ENCODE measurements at regions not wholly inside any gene's neighbourhood (a gene's known extent, or its start where the extent isn't known, plus 50 kb on each side); places are given as distances from the start of the nearest gene placed in this dataset.

DNA sequence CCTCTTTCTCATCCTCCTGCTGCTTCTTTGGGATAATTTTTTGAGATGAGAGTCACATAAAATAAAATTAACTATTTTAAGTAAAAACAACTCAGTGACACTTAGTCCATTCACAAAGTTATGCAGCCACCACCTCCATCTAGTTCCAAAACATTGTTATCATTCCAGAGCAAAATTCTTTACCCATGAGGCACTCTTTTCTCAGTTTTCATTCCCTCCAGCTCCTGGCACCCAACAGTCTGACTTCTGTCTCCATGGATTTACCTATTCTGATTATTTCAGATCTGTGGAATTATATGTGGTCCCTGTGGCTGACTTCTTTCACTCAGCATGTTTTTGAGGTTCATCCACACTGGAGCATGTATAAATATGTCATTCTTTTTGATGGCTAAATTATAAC, 239.9 kb upstream of the DYNLRB2 start:
- DNase-seq (ENCODE audit: low read depth): no peak

DNA sequence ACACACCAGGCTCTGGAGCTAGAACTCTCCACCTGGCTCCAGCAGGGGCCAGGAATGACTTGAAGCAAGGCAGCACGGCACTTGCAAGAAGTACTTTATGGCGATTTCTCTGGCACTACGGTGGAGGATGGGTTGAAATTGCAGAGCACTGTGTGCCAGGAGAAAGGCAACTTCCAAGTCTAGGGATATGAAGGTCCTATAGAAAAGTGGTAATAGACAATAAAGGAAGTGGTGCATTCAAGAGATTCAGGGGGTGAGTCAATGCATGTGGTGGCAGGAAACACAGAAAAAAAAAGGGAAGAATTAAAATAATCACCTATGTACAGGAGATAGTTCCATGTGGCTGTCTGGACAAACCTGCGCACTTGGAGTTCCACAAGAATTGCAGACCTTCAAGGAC, 240.3 kb upstream of the DYNLRB2 start:
- no peak for DNase-seq (ENCODE audit: low read depth)

DNA sequence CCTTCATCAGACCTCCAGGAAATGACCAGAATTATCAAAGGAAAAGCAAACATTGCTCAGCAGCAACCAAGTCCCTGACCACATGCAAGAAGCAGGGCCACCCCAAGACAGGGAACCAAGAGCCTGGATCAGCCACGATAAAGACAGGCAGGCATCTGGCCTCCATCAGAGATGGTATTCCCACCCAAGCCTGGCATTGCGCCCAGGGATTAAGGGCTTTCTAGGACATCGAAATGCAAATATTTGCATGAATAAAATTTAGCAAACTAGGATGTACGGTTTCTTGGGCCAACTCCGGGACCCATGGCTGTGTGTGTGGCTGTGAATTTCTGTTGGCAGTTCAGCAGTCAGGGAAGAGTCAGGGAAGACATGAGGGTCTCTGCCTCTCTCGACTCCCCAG, 241.4 kb upstream of the DYNLRB2 start:
- DNase-seq (ENCODE audit: low read depth): no peak

DNA sequence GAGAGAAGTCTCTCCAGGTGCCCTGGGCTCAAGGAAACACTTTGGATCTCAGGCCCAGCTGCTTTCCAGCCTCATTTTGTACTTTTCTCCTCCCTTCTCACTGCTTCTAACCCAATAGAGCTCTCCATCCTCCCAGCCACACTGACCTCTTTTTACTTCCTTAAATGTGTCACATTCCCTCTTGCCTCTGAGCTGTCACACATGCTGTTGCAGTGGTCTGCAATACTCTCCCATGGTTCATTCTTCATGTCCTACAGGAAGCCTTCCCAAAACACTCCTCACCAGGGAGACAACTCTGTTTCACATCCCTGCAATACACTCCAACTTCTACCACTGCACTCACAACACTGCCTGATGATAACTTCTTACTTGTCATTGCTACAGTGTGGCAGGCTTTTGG, 242.1 kb upstream of the DYNLRB2 start:
- DNase-seq (ENCODE audit: low read depth): no peak

DNA sequence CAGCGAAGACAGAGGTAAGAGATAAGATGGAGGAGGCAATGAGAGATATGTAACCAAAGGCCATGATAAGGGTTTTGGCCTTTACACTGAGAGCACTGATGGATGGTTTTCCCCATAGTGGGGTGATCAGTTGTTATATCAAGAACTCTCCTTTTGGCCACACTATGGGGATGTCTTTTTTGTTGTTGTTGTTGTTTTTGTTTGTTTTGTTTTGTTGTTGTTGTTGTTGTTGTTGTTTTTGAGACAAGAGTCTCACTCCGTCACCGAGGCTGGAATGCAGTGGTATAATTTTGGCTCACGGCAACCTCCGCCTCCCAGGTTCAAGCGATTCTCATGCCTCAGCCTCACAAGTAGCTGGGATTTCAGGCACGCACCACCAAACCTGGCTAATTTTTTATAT, 244.8 kb upstream of the DYNLRB2 start:
- no peak for DNase-seq (ENCODE audit: low read depth)

DNA sequence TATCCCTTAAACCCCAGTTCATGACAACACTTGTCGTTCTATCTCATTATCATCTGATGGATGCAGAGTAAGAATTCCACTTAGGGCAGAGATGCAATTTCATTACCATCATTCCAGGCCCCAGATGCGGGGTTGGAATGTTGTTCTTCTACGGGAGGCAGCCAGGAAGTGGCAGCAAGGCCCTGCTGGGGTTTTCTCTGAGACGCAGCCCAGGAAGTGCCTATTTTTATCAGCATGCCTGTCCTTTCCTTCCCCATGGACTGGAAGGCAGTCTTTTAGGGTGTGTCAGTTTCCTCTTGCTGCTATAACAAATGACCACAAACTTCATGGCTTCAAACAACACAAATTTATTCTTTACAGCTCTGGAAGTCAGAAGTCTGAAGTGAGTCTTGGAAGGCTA, 246.6 kb upstream of the DYNLRB2 start:
- DNase-seq (ENCODE audit: low read depth): no peak

DNA sequence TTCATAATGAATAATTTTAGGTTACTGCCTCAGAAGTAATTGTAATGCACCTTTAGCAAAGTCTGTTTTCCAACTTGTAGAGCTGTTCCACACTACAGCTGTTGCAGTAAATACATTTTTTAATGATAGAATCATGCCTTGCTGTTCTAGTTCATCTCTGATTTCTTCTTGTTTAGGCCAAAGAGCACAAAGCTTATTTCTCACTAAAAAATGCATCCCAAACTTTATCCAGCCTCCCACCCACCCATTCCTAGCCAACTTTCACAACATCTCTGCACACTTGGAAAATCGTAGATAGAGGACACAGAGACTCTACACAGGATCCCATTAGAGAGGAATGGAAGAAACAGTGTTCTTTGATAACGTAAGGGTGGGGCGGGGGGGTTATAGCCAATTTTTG, 252.2 kb upstream of the DYNLRB2 start:
- DNase-seq (ENCODE audit: low read depth): no peak

DNA sequence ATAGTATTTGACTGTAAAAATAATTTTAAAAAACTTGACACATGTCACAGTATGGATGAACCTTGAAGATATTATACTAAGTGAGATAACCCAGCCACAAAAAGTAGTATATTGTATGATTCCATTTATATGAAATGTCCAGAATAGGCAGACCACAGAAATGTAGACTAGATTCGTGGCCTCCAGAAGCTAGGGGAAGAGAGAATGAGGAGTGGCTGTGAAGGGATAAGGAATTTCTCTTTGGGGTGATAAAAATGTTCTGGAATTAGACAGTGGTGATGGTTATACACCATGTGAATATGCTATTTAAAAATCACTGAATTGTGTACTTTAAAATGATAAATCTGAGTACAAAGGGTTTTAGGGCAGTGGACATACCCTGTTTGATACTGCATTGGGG, 253.1 kb upstream of the DYNLRB2 start:
- DNase-seq (ENCODE audit: low read depth): no peak

DNA sequence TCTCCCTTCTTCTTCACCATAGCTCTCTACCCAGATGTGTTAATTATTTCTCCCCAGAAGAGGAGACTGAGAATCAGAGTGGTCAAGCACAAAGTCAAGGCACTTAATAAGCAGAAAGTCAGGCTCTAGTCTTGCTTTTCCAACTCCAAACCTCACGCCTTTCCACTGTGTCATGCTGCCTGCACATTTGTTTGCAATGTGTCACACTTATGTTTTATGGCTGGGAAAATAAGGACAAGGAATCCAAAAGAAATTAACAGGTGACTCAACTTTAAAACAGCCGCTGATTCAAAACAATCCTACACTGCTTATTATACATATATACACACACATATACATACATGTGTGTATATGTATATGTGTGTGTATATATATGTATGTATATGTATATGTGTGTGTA, 255.7 kb upstream of the DYNLRB2 start:
- DNase-seq (ENCODE audit: low read depth): no peak

DNA sequence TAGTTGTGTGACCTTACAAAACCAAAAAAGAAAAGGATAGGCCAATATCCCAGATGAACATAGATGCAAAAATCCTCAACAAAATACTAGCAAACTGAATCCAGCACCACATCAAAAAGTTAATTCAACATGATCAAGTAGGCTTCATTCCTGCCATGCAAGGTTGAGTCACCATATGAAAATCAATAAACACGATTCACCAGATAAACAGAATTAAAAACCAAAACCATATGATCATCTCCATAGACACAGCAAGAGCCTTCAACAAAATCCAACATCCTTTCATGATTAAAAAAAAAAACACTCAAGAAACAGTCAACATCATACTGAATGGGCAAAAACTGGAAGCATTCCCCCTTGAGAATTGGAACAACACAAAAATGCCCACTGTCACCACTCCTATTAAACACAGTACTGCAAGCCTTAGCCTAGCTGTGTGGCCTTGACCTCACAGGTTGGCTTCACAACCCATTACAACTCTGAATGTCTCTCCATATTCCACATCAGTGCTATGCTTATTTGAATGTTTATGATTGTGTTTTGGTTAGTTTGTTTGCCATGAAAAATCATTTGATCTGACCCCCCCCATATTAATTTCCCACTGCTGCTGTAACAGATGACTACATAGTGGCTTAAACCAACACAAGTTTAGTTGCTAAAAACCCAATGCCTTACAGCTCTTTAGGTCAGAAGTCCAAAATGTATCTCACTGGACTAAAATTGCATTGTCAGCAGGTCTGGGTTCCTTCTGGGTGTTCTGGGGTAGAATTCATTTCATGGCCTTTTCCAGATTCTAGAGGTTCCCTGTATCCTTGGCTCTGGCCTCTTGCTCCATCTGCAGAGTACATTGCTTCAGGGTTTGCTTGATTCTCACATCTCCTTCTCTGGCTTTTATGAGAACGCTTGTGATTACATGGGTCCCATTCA, 257.1 kb upstream of the DYNLRB2 start:
- DNase-seq (ENCODE audit: low read depth): no peak

DNA sequence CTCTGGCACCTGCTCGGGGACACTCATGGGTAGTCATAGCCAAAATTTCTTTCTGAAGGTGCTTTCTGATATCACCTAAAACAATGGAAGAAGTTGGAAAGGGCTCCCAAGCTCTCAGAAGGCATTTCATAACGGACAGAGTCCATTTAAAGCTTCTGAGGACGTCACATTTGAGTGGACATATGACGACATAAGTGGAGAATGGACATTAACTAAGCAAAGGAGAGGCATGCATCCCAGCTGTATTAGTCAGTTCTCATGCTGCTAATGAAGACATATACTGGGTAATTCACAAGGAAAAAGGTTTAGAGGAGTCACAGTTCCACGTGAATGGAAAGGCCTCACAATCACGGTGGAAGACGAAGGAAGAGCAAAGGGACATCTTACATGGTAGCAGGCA, 260.2 kb upstream of the DYNLRB2 start:
- no peak for DNase-seq (ENCODE audit: low read depth)

DNA sequence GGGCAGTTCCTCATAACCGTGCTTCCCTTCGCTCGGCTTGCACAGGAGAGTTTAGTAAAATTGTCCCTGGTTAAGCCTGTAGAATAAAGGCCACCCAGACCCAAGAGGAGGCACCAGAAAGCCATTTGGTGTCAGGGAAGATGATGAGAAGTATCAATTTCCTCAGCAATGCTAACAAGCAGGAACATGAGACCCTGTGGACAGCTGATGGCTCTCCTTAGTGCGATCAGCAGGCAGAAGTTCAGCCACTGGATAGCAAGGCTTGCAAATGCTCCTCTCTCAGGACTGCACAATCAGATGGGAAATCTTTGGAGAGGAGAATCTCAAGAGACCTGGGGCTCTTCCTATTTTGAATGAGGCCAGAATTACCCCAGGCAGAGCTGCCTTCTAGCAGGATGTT, 261.1 kb upstream of the DYNLRB2 start:
- no peak for DNase-seq (ENCODE audit: low read depth)

DNA sequence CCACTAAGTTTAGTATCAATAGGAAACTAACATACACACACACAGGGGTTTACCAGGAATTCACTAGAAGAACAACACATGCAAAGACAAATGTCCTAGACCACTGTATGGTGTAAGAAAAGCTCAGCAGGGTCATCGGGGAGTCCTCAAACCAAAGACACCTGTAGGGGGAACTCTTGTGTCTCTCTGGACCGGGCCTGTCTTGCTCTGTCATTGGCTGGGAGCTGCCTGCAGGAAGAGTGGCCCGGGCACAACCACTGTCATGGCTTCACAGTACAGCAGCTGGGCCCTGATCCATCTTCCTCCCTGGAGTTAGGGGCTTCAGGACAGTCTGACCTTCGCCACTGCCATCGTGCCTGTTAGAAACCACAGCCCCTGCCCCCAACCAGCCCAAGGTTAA, 263.6 kb upstream of the DYNLRB2 start:
- no peak for DNase-seq (ENCODE audit: low read depth)

DNA sequence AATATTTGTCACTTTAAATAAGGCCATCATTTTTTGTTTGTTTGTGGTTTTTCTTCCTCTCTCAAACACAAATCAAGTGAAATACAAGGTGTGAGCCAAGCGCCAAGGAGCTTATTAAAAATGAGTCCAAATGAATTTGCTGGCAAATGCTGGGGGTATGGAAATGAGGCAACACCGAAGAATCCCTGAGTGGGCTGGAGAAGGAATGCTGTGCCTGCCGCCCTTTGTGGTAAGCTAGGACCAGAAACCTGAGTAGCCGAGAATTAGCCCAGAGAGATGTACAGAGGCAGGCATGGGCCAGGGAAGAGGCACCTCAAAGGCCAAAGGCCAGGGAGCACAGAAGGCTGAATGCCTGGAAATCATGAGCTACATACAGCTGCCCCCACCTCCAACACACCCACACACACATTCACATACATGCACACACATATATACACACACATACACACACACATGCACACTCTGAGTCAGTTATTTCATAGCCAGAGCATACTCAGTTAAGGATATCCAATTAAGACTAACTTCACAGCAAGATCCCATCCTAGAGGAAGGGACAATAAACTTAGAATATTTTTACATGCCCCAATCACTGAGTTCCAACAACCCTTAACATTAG, 266.1 kb upstream of the DYNLRB2 start:
- DNase-seq (ENCODE audit: low read depth): no peak

DNA sequence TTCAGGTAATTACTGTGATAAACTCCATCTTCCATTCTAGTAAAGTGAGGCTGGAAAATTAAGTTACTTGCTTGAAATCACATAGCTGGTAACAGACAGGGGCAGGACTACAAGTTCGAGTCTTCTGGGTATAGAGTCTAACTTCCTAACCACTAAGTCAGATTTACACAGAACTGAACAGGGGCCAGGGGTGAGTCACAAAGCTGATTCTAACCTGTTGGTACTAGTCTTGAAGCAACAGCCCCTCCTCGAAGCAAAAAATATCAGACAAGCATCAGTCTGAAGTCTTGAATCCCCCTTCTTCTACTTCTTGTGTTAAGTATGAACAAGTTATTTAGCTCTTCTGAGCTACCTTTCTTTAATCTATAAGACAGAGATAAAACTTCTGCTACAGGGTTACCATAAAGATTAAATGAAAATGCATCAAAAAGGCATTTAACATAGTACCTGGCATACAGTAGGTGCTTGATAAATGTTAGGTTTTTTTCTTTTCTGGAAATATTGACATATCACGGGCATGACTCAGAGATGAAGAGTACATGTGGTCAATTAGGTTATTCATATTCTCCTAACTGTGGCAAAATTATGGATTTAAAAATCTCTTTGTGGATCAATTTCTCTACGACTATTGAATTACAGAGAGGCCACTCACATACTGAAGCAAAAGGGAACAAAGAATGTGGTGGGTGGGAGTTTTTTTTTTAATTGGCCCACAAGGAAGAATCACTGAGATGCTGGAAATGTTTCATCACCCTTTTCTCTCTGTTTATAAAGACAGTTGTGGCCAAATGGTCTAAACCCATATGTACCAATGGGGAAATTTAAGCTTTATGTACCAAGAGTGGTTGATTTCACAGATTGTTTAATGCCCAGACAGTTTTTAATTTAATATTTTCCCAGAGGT, 266.9 kb upstream of the DYNLRB2 start:
- no peak for DNase-seq (ENCODE audit: low read depth)

DNA sequence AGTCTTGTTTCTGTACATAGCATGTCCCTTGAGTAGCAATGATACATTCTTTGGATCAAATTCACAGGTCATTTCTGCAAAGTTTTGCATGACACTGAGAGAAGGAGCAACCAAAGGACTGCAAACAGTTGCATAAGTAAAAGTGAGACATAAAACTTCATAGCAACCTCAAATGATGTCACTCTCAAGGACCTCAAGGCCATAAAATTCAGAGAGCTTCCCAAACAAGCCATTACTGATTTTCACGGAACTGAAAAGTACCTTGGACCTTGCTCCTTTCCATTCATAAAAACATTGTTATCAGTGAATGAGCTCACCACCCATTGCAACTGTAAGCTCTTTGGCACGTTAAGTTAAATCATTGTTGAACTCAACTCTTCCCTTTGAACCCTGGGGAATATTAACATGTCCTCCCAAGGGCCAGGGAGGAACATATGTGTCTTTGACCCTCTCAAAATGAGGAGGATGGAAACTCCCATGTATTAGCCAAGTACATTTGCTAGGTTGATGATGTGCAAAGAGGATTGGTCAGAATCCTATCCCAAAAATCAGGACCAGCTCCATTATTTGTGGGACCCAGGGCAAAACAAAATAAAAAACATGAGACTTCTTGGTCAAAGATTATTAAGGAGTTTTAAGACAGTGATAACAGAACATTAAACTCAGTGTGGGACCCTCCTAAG, 275.0 kb upstream of the DYNLRB2 start:
- DNase-seq (ENCODE audit: low read depth): no peak

DNA sequence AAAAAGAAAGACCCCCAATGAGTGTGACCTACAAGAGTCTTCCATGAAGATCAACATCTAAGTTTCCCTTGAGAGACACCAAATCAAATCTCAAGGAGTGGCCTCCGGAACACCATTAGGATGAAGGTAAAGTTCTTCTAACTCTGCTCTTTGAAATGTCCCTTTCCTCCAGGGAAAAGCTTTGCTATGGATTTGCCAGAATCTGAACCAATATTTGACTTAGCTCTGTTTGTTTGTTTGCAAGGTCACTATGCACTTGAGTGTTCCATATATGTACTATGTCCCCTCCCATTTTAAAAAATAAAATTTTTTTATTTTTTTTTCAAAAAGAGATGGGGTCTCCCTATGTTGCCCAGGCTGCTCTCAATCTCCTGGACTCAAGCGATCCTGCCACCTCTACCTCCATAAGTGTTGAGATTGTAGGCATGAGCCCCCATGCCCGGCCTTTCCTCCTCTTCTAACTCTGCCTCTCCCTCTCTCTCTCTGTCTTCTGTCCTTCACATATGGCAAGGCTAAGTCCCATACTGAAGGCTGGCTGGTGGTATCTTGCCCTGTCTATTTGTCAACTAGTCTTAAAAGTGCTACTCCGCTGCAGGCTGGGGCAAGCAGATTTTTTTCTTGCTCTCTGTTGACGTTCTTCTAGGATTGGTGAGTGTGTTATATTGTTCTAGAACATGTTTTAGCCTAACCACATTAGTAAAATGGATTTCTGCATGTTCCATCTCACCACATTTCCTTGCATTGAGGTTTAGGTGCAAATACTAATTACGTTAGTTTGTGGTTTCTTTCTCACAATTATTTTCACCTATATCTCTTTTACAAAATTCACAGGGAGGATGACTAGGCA, 276.7 kb upstream of the DYNLRB2 start:
- no peak for DNase-seq (ENCODE audit: low read depth)

DNA sequence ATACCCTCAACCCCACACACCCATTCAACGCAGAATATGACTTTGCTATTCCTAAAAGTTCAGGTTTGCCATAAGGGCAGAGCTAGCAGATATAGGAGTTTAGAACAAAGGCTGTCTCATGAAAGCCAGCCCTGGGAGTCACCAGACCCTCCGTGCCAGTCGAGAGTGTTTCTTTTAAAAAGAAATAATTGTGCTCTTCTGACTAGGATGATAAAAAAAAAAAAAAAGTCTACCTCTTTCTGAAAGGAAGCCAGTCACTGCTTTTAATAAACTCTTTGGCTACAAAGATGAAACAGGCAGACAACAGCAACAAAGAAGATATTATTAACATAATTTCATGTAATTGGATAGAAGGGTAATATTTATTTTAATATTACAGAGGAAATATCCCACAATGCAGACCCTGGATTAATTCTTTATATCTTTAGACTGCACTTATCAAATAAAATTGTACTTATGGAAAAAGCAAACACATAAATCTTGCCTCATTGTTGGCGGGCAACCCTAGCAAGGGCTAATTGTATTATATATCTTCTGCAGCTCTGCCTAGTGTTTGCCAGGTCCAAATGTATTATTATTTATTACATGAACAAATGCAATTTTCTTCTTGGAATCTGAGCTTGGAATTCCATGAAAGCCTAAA, 277.5 kb upstream of the DYNLRB2 start:
- DNase-seq (ENCODE audit: low read depth): no peak

DNA sequence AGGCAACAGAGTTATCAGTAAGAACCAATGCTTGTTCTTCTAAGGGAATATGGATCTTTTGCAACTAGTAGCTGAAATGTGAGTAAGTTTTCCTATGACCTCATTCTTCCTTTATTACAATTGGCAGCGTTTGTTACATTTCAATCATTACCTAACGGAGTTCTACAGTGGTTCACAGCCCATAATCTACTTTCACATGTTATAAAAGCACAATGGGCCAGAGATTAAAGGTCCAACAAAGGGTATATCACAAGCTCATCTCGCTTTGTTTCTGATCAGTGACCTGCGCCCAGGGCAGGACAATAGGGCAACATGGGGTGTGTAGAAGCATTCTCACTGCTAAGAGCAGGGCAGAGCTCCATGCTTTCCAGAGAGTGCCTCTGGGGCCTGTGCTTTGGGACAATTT, 279.9 kb upstream of the DYNLRB2 start:
- DNase-seq (ENCODE audit: low read depth): no peak

DNA sequence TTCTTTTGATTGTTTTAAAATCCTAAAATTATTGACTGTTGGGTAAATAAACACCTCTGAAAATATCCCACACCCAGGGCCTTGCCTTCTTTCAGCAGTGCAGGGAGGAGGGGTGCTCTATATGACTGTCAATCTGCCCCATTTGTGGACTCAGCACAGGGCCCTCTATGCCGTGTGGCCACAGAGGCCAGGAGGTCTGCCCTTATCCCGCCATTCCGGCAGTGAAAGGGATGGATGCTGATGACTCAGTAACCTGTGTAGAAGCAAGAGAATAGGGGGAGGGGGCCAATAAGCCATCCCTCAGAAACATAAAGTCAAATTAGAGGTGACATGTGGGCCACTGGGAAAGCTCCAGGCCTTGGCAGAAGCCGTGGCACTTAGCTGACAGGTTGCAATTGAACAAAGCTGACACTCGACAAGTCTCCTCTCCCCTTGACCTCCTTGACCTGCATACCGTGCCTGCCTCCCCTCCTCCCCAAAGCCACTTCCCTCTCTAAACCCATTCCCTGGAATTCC, 281.4 kb upstream of the DYNLRB2 start:
- no peak for DNase-seq (ENCODE audit: low read depth)

Data from activated T-helper 9 cell treated with anti-CD3 and anti-CD28 coated beads, Interleukin-2, amount 50 U/mL, for 16 hours (primary cell).